Parathyroid adenoma (tissue), 2 donors: ENCODE measurements at regions not wholly inside any gene's neighbourhood (a gene's known extent, or its start where the extent isn't known, plus 50 kb on each side); places are given as distances from the start of the nearest gene placed in this dataset.

Experiments
- H2AFZ ChIP-seq: fragments of 300-600 bp; sonication (generic); one replicate; pipeline ENCODE4 v1.7.0; 2017; ENCODE audit warnings: antibody characterized with exemption, mild to moderate bottlenecking
- H3K27ac ChIP-seq: fragments of 300-600 bp; sonication (generic); one replicate; pipeline ENCODE4 v1.7.0; 2017
- H3K27me3 ChIP-seq: fragments of 300-600 bp; sonication (generic); one replicate; pipeline ENCODE4 v1.7.0; 2017; ENCODE audit warnings: low read length; ENCODE audit not compliant: control insufficient read depth, insufficient read depth
- H3K36me3 ChIP-seq: fragments of 300-600 bp; sonication (generic); one replicate; pipeline ENCODE4 v1.7.0; 2017; ENCODE audit warnings: low read length; ENCODE audit not compliant: control insufficient read depth, insufficient read depth
- H3K4me1 ChIP-seq: fragments of 300-600 bp; sonication (generic); one replicate; pipeline ENCODE4 v1.7.0; 2017; ENCODE audit warnings: control low read depth
- H3K4me2 ChIP-seq: fragments of 300-600 bp; sonication (generic); one replicate; pipeline ENCODE4 v1.7.0; 2017; ENCODE audit warnings: low read length
- H3K4me3 ChIP-seq: fragments of 300-600 bp; sonication (generic); one replicate; pipeline ENCODE4 v1.7.0; 2017; ENCODE audit warnings: low read depth, low read length
- H3K79me2 ChIP-seq: fragments of 300-600 bp; sonication (generic); one replicate; pipeline ENCODE4 v1.7.0; 2017; ENCODE audit warnings: control low read depth
- H3K9ac ChIP-seq: fragments of 300-600 bp; sonication (generic); one replicate; pipeline ENCODE4 v1.7.0; 2017; ENCODE audit warnings: mild to moderate bottlenecking
- H3K9me3 ChIP-seq: fragments of 300-600 bp; sonication (generic); one replicate; pipeline ENCODE4 v1.7.0; 2017; ENCODE audit warnings: low read length; ENCODE audit not compliant: control insufficient read depth
- TF ChIP-seq, protein P1 (sequence below): fragments of 300-600 bp; sonication (generic); IDR thresholded peaks from one replicate; pipeline ENCODE4 v1.7.0; 2017; ENCODE audit warnings: antibody characterized with exemption, mild to moderate bottlenecking
- donor health status: primary hyperparathyroidism.

DNA sequence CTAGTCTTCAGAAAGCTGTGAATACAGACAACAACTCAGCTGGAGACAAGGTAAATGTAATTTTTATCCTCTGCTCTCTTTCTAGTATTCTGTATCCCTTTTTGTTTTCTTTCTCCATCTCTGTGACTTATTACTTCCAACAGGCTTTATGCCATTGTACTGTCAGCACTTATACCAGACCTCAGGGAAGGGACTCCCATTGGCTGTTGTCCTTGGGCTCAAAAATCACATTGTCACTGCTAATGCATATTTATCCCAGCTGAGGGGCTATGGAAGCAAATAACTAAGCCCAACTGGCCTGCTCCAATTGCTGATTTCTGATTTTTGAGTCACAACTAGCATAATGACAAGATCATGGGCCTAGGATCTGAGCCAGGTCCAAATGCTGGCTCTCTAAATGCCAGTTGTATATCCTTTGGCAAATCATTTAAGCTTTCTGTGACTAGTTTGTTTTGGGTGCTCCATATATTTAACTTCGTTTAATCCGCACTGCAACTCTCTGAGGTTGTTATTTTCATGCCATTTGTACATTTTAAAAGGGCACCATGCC, 395.1 kb upstream of the GNPDA2 start:
- no peaks in the 10 kb centered on the region for H3K4me1 ChIP-seq
- H3K9me3 ChIP-seq, result no peaks in the 10 kb centered on the region
- no peak overlapping the region for H2AFZ ChIP-seq
- H3K9ac ChIP-seq, result no peak overlapping the region
- no peaks in the 10 kb centered on the region for H3K27me3 ChIP-seq
- no peak overlapping the region for H3K27ac ChIP-seq
- no peaks in the 10 kb centered on the region for H3K36me3 ChIP-seq
- no peak overlapping the region for H3K4me3 ChIP-seq
- no peak overlapping the region for H3K4me2 ChIP-seq
- no peaks in the 10 kb centered on the region for H3K79me2 ChIP-seq
- TF ChIP-seq, protein P1, sequence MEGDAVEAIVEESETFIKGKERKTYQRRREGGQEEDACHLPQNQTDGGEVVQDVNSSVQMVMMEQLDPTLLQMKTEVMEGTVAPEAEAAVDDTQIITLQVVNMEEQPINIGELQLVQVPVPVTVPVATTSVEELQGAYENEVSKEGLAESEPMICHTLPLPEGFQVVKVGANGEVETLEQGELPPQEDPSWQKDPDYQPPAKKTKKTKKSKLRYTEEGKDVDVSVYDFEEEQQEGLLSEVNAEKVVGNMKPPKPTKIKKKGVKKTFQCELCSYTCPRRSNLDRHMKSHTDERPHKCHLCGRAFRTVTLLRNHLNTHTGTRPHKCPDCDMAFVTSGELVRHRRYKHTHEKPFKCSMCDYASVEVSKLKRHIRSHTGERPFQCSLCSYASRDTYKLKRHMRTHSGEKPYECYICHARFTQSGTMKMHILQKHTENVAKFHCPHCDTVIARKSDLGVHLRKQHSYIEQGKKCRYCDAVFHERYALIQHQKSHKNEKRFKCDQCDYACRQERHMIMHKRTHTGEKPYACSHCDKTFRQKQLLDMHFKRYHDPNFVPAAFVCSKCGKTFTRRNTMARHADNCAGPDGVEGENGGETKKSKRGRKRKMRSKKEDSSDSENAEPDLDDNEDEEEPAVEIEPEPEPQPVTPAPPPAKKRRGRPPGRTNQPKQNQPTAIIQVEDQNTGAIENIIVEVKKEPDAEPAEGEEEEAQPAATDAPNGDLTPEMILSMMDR, result no peak

DNA sequence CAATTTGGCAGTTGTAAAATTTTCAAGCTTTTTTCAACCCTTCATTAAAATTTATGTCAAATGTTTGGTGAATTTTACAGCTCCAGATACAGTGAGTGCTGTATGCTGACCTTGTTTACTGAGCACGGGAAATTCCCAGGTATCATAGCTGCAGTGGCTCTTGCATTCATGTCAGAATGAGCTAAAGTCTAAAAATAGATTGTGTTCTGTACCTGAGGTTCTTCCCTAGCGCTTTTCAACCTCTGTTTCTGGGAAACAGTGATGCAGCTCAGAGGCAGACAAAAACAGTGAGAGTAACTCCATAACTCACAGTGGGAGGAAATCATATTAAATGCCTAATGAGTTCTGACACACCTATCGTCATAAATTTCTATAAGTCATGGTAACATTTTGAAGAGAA, 393.8 kb upstream of the GNPDA2 start:
- Histone ChIP-seq H3K27ac (no peak overlapping the region), H3K4me3 (no peak overlapping the region), H3K27me3 (no peaks in the 10 kb centered on the region), H3K9ac (no peak overlapping the region), H3K9me3 (no peaks in the 10 kb centered on the region), H3K4me1 (no peaks in the 10 kb centered on the region), H3K4me2 (no peak overlapping the region), H2AFZ (no peak overlapping the region), H3K36me3 (no peaks in the 10 kb centered on the region), H3K79me2 (no peaks in the 10 kb centered on the region)
- TF ChIP-seq, protein P1, result no peak

DNA sequence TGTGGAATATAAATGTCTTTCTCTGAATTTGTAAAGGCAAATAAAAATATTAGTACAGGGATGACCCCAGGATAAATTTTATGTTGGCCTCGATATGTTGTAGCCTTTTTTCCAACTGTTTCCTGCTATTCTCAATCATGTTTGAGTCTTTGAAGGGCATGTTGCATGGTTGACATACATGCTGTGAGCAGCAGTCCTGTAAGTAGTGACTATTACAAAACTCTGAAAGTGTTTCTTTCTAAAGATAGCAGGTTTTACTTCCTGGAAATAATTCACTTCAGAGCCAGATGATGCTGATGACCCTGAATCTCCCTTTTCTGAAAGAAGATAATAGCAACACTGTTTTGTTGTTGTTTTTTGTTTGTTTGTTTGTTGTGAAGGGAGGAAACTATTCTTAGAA, 393.0 kb upstream of the GNPDA2 start:
- no peak overlapping the region for H2AFZ ChIP-seq
- no peak overlapping the region for H3K27ac ChIP-seq
- no peaks in the 10 kb centered on the region for H3K9me3 ChIP-seq
- no peak overlapping the region for H3K9ac ChIP-seq
- H3K36me3 ChIP-seq, result no peaks in the 10 kb centered on the region
- H3K4me1 ChIP-seq, result no peaks in the 10 kb centered on the region
- TF ChIP-seq, protein P1, result no peak
- H3K4me3 ChIP-seq, result no peak overlapping the region
- H3K4me2 ChIP-seq, result no peak overlapping the region
- no peaks in the 10 kb centered on the region for H3K79me2 ChIP-seq
- no peaks in the 10 kb centered on the region for H3K27me3 ChIP-seq

DNA sequence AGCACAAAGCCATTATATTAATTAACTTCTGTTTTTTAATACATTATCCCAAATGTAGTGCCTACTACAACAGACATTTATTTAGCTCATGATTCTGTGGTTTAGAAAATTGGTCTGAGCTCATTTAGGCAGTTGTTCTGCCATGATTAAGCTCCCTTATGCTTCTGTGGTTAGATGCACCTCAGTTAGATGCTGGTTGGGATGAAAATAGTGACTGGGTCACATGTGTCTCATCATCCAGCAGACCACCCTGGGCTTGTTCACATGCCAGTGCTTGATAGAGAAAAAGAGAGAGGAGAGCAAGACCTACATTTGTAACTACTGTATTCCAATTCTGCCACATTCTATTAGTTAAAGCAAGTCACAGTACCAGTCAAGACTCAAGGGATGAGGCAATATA, 376.4 kb upstream of the GNPDA2 start:
- Histone ChIP-seq H3K27me3 (no peaks in the 10 kb centered on the region), H3K9me3 (no peaks in the 10 kb centered on the region)
- TF ChIP-seq, protein P1, result no peak

More for the DNA sequence above, 376.4 kb upstream of the GNPDA2 start:
- H3K36me3 ChIP-seq, result no peaks in the 10 kb centered on the region
- no peak overlapping the region for H3K9ac ChIP-seq
- H3K4me1 ChIP-seq, result no peaks in the 10 kb centered on the region
- no peak overlapping the region for H3K27ac ChIP-seq
- no peak overlapping the region for H3K4me3 ChIP-seq
- H2AFZ ChIP-seq, result no peak overlapping the region
- no peak overlapping the region for H3K4me2 ChIP-seq
- H3K79me2 ChIP-seq, result no peaks in the 10 kb centered on the region
